DOHH2 (cell line): ENCODE measurements at regions not wholly inside any gene's neighbourhood (a gene's known extent, or its start where the extent isn't known, plus 50 kb on each side); places are given as distances from the start of the nearest gene placed in this dataset.

Experiments used
- EZH2phosphoT487 ChIP-seq: fragments of 200-600 bp; sonication (generic); IDR thresholded peaks from 2 replicates; pipeline ENCODE4 v1.6.1; 2017; ENCODE audit warnings: borderline replicate concordance, mild to moderate bottlenecking, antibody characterized with exemption, low read length, moderate library complexity, mixed read lengths
- TF ChIP-seq, protein P1 (sequence below): fragments of 200-600 bp; sonication (generic); IDR thresholded peaks from one replicate; pipeline ENCODE4 v1.5.1; 2014; ENCODE audit warnings: antibody characterized with exemption, mild to moderate bottlenecking, low read depth, low read length; ENCODE audit not compliant: poor library complexity, severe bottlenecking

DNA sequence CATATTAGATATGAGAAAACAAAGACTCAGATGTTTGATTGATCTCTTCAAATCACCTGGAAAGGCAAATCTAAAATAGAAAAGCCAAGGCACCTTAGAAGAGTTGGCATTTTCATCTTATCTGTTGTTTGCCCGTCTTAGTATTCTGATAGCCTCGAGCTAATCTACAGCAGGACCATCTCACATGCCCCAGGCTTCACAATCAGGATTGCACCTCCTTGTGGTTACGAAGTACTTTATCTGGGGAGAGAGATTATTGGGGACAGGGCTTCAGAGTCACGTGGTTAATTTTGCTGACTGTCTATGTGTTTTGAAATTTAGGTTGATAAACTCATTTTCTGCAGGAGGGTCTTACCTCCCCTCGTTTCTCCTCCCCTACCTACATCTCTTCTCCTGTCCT lies 313.1 kb upstream of the ANXA10 start:
- TF ChIP-seq, protein P1, sequence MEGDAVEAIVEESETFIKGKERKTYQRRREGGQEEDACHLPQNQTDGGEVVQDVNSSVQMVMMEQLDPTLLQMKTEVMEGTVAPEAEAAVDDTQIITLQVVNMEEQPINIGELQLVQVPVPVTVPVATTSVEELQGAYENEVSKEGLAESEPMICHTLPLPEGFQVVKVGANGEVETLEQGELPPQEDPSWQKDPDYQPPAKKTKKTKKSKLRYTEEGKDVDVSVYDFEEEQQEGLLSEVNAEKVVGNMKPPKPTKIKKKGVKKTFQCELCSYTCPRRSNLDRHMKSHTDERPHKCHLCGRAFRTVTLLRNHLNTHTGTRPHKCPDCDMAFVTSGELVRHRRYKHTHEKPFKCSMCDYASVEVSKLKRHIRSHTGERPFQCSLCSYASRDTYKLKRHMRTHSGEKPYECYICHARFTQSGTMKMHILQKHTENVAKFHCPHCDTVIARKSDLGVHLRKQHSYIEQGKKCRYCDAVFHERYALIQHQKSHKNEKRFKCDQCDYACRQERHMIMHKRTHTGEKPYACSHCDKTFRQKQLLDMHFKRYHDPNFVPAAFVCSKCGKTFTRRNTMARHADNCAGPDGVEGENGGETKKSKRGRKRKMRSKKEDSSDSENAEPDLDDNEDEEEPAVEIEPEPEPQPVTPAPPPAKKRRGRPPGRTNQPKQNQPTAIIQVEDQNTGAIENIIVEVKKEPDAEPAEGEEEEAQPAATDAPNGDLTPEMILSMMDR: no peak
- TF ChIP-seq EZH2phosphoT487: no peak
